HepG2 (cell line): ENCODE measurements at regions not wholly inside any gene's neighbourhood (a gene's known extent, or its start where the extent isn't known, plus 50 kb on each side); places are given as distances from the start of the nearest gene placed in this dataset.

ENCODE experiments used
- ATAC-seq: fragments of 200-7000 bp; cut with Tn5 transposase; 3 replicates; pipeline ENCODE4 v1.9.1; 2020; ENCODE audit warnings: mild to moderate bottlenecking, moderate library complexity
- BruUV-seq: library from RNA; stranded (reverse); fragments of 400-500 nt; replicated peaks from 2 replicates; lab custom pipeline; 2021; lab: Mats Ljungman, UMichigan
- CTCF ChIA-PET: fragments of 300-600 bp; formaldehyde crosslinking; extraction: SDS; loops from one replicate; lab custom pipeline; 2021; ENCODE audit warnings: low total read pairs, inconsistent platforms, low intra/inter-chr PET ratio; lab: Yijun Ruan, JAX
- POLR2A ChIA-PET: fragments of 350-600 bp; sonication (Branson Sonifier 250); formaldehyde crosslinking; loops from one replicate; lab custom pipeline; 2020; ENCODE audit warnings: antibody characterized with exemption, inconsistent platforms; lab: Yijun Ruan, JAX
- DNase-seq: peaks from one replicate; pipeline ENCODE4 v3.0.0-alpha.2; 2015; ENCODE audit warnings: low spot score
- FAIRE-seq: peaks from 3 replicates; lab custom pipeline; 2011; peaks lifted over from hg19 to GRCh38; lab: Jason Lieb, UNC
- H2AFZ ChIP-seq: one replicate; pipeline ENCODE4 v1.6.1; 2011; ENCODE audit warnings: low read length, inconsistent platforms
- H3K27ac ChIP-seq: fragments of 300-600 bp; 3 replicates; pipeline ENCODE4 v1.8.0; 2011; ENCODE audit warnings: mixed run types, mild to moderate bottlenecking, mixed read lengths, low read length, inconsistent platforms; ENCODE audit not compliant: insufficient read depth; ENCODE audit errors: extremely low read length
- H3K27me3 ChIP-seq, 2 experiments: fragments of 200-600 bp in 1 of 2; 2 replicates in 1 of 2; 3 replicates in 1 of 2; pipeline versions ENCODE4 v1.6.0 to v1.8.0; 2011; ENCODE audit warnings: low read length in 2 of 2, mild to moderate bottlenecking in 2 of 2, moderate library complexity in 2 of 2, inconsistent platforms in 1 of 2; ENCODE audit not compliant: insufficient read depth in 2 of 2, control insufficient read depth in 1 of 2
- H3K36me3 ChIP-seq, 2 experiments: fragments of 200-600 bp in 1 of 2; replicated peaks in 1 of 2; 2 replicates in 1 of 2; 3 replicates in 1 of 2; pipeline versions ENCODE4 v1.5.1 to v1.8.0; 2011; ENCODE audit warnings: low read length in 2 of 2, inconsistent platforms in 1 of 2; ENCODE audit not compliant: insufficient read depth in 2 of 2, control insufficient read depth in 1 of 2
- H3K4me1 ChIP-seq: 2 replicates; pipeline ENCODE4 v1.5.1; 2012; ENCODE audit warnings: low read length, inconsistent platforms; ENCODE audit not compliant: insufficient read depth
- H3K4me2 ChIP-seq: 2 replicates; pipeline ENCODE4 v1.6.0; 2011; ENCODE audit warnings: low read depth, low read length, inconsistent platforms
- H3K4me3 ChIP-seq, 3 experiments: fragments of 200-600 bp in 1 of 3; sonication (generic), shearing (Covaris generic) in 1 of 3; replicated peaks in 1 of 3; 2 replicates each; pipeline ENCODE4 v1.5.1; 2011 to 2016; ENCODE audit warnings: low read length in 3 of 3, inconsistent platforms in 2 of 3, low read depth in 2 of 3, mild to moderate bottlenecking in 2 of 3, control low read depth in 1 of 3, mixed read lengths in 1 of 3; ENCODE audit not compliant: insufficient read depth in 1 of 3
- H3K79me2 ChIP-seq: one replicate; pipeline ENCODE4 v1.6.1; 2011; ENCODE audit warnings: low read length, inconsistent platforms; ENCODE audit not compliant: insufficient read depth
- H3K9ac ChIP-seq: 2 replicates; pipeline ENCODE4 v1.6.0; 2011; ENCODE audit warnings: mild to moderate bottlenecking, low read depth, low read length, inconsistent platforms; ENCODE audit not compliant: insufficient read depth
- H3K9me3 ChIP-seq: 2 replicates; pipeline ENCODE4 v1.5.1; 2012; ENCODE audit warnings: mild to moderate bottlenecking, low read length
- H4K20me1 ChIP-seq: 2 replicates; pipeline ENCODE4 v1.6.0; 2011; ENCODE audit warnings: inconsistent platforms, mild to moderate bottlenecking, low read length, moderate library complexity; ENCODE audit not compliant: insufficient read depth
- HDAC6 ChIP-seq: fragments of 200-600 bp; sonication (generic); IDR thresholded peaks from 2 replicates; pipeline ENCODE4 v1.7.0; 2017; ENCODE audit warnings: mild to moderate bottlenecking, antibody characterized with exemption, low read length, low read depth
- XBP1 ChIP-seq: sonication (generic); formaldehyde crosslinking; IDR thresholded peaks from 2 replicates; pipeline ENCODE4 v1.5.0; 2020; ENCODE audit warnings: missing genetic modification reagents
- ZBTB3 ChIP-seq: sonication (generic); formaldehyde crosslinking; IDR thresholded peaks from 2 replicates; pipeline ENCODE4 v1.4.0; 2020; ENCODE audit warnings: low read depth, mild to moderate bottlenecking, moderate library complexity, missing genetic modification reagents, borderline replicate concordance
- ZBTB42 ChIP-seq: sonication (generic); formaldehyde crosslinking; IDR thresholded peaks from 2 replicates; pipeline ENCODE4 v1.5.0; 2020; ENCODE audit warnings: mild to moderate bottlenecking, missing genetic modification reagents
- ZNF713 ChIP-seq: sonication (generic); formaldehyde crosslinking; IDR thresholded peaks from 2 replicates; pipeline ENCODE4 v1.4.0; 2020; ENCODE audit warnings: mild to moderate bottlenecking, missing genetic modification reagents
- ZNF768 ChIP-seq: sonication (generic); formaldehyde crosslinking; IDR thresholded peaks from 2 replicates; pipeline ENCODE4 v1.4.0; 2020; ENCODE audit warnings: missing genetic modification reagents
- WGBS: methylation state at CpG from one replicate; pipeline ENCODE4 v1.1.6; 2017; ENCODE audit warnings: low lambda C conversion rate; 5-methylcytosine and 5-hydroxymethylcytosine counted together
- in situ Hi-C: cut with HindIII; loops from 2 replicates; pipeline ENCODE4 v1.10.0; 2017; ENCODE audit warnings: low pct_unique_long_range_greater_than_20kb; ENCODE audit not compliant: extremely low pct_ligation_motif_present
- intact Hi-C: fragments of 100-400 bp; cut with micrococcal nuclease; formaldehyde crosslinking; loops from one replicate; pipeline ENCODE4 v1.10.0; 2022; ENCODE audit not compliant: unreplicated experiment
- TF ChIP-seq, protein P1 (sequence below): sonication (generic); formaldehyde crosslinking; IDR thresholded peaks from 2 replicates; pipeline ENCODE4 v1.5.0; 2020; ENCODE audit warnings: missing genetic modification reagents
- TF ChIP-seq, protein P2 (sequence below): sonication (generic); formaldehyde crosslinking; IDR thresholded peaks from 2 replicates; pipeline ENCODE4 v1.8.1; 2023; ENCODE audit warnings: mild to moderate bottlenecking, missing genetic modification reagents
- TF ChIP-seq, protein P3 (sequence below): sonication (generic); formaldehyde crosslinking; IDR thresholded peaks from 2 replicates; pipeline ENCODE4 v1.5.0; 2020; ENCODE audit warnings: missing genetic modification reagents

DNA sequence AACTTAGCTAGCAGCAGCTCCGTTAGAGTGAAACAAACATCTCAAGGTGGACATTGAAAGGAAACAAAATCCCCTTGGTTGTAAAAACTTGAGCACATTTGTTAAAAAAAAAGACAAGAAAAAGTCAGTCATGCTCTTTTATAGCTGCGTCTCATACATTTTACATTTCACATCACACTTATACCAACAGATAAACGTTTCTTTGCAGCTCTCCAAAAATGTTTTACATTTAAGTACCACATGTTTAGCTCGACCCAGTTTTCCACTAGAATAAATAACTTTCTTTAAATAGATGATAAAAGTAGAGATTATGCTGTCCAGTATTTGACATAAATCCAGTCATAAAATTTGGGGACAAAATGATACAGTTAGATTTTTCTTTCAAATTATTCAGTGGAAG is 297.0 kb upstream of the ST6GAL2 start (continued):
- TF ChIP-seq, protein P1, sequence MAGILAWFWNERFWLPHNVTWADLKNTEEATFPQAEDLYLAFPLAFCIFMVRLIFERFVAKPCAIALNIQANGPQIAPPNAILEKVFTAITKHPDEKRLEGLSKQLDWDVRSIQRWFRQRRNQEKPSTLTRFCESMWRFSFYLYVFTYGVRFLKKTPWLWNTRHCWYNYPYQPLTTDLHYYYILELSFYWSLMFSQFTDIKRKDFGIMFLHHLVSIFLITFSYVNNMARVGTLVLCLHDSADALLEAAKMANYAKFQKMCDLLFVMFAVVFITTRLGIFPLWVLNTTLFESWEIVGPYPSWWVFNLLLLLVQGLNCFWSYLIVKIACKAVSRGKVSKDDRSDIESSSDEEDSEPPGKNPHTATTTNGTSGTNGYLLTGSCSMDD (CRISPR knock-in tag): no peak
- TF ChIP-seq HDAC6: no peak
- TF ChIP-seq, protein P2, sequence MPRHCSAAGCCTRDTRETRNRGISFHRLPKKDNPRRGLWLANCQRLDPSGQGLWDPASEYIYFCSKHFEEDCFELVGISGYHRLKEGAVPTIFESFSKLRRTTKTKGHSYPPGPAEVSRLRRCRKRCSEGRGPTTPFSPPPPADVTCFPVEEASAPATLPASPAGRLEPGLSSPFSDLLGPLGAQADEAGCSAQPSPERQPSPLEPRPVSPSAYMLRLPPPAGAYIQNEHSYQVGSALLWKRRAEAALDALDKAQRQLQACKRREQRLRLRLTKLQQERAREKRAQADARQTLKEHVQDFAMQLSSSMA (CRISPR knock-in tag): no peak

DNA sequence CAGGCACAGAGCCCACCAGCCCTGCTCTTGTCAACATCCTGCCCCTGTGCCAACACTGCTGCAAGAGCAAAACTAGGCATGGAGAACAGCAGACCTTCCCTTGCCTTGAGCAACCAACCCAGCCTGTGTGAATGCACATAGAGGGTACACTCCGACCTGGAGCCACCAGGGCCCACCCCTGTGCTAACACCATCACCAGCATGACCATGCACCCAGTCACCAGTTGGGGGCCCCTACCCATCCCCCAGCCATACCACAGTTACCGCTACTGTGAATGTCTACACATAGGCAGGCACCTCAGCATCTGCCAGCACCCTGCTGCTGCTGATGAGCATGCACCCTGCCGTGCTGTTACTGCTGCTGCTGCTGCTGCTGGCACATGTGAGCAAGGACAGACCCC is 301.9 kb upstream of the ST6GAL2 start:
- no peaks in the 10 kb centered on the region for H3K27me3 ChIP-seq
- WGBS: 0% methylated on average over 3 of the region's 3 CpGs
- H3K4me1 ChIP-seq: no peaks in the 10 kb centered on the region
- no peak overlapping the region for H3K9ac ChIP-seq
- in situ Hi-C loops: no loop called here
- H3K36me3 ChIP-seq: no peaks in the 10 kb centered on the region
- ChIA-PET CTCF (no interaction called here), POLR2A (no interaction called here)
- no peaks in the 10 kb centered on the region for H4K20me1 ChIP-seq
- intact Hi-C loops: no loop called here
- ATAC-seq: no peak
- H3K9me3 ChIP-seq: peaks cover 20% of the 10 kb centered on the region; the same call in 1 of the 2 replicates
- no peak overlapping the region for H2AFZ ChIP-seq
- H3K4me3 ChIP-seq: no peak overlapping the region
- FAIRE-seq: no peak
- no peak overlapping the region for H3K4me2 ChIP-seq
- no peak overlapping the region for H3K27ac ChIP-seq
- DNase-seq: no peak
- BruUV-seq: no TSS peak
- no peaks in the 10 kb centered on the region for H3K79me2 ChIP-seq
- TF ChIP-seq XBP1 (CRISPR knock-in tag) (no peak), ZBTB42 (CRISPR knock-in tag) (no peak), ZNF713 (CRISPR knock-in tag) (no peak), ZBTB3 (CRISPR knock-in tag) (no peak), ZNF768 (CRISPR knock-in tag) (no peak)
- TF ChIP-seq, protein P3, sequence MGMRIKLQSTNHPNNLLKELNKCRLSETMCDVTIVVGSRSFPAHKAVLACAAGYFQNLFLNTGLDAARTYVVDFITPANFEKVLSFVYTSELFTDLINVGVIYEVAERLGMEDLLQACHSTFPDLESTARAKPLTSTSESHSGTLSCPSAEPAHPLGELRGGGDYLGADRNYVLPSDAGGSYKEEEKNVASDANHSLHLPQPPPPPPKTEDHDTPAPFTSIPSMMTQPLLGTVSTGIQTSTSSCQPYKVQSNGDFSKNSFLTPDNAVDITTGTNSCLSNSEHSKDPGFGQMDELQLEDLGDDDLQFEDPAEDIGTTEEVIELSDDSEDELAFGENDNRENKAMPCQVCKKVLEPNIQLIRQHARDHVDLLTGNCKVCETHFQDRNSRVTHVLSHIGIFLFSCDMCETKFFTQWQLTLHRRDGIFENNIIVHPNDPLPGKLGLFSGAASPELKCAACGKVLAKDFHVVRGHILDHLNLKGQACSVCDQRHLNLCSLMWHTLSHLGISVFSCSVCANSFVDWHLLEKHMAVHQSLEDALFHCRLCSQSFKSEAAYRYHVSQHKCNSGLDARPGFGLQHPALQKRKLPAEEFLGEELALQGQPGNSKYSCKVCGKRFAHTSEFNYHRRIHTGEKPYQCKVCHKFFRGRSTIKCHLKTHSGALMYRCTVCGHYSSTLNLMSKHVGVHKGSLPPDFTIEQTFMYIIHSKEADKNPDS: no peak
